Neural cell (in vitro differentiated cells): ENCODE measurements at regions not wholly inside any gene's neighbourhood (a gene's known extent, or its start where the extent isn't known, plus 50 kb on each side); places are given as distances from the start of the nearest gene placed in this dataset.

Experiments
- EP300 ChIP-seq: fragments of 450-650 bp; conservative IDR thresholded peaks from 2 replicates; pipeline ENCODE4 v1.6.1; 2014; ENCODE audit warnings: antibody characterized with exemption, mild to moderate bottlenecking, moderate library complexity; ENCODE audit not compliant: poor library complexity, severe bottlenecking
- EZH2 ChIP-seq: fragments of 200-600, 300-800 bp; shearing (Covaris generic), sonication (generic); IDR thresholded peaks from 2 replicates; pipeline ENCODE4 v1.6.1; 2014; ENCODE audit warnings: antibody characterized with exemption, low read length, borderline replicate concordance, mild to moderate bottlenecking; ENCODE audit not compliant: insufficient read depth, poor library complexity, severe bottlenecking
- TF ChIP-seq, protein P1 (sequence below): IDR thresholded peaks from 2 replicates; pipeline ENCODE4 v1.6.1; 2012; ENCODE audit warnings: borderline replicate concordance

DNA sequence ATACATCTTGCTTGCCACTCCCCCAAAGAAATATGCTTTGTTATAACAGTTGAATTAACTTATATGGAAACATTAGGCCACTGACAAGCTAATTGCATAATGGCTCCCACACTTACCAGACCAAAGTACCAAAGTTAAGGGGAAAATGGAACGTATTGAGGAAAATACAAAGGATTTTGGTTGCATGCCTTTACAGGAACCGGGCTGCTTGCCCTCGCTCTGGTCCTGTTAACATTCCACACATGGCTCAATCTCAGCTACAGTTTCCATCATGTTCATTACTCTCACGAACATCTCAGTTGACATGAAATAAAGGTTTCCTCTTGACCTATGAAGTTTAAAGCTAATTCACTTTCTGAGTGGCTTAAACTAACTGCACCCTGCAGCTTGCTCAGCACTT is 220.7 kb upstream of the RXFP2 start:
- TF ChIP-seq, protein P1, sequence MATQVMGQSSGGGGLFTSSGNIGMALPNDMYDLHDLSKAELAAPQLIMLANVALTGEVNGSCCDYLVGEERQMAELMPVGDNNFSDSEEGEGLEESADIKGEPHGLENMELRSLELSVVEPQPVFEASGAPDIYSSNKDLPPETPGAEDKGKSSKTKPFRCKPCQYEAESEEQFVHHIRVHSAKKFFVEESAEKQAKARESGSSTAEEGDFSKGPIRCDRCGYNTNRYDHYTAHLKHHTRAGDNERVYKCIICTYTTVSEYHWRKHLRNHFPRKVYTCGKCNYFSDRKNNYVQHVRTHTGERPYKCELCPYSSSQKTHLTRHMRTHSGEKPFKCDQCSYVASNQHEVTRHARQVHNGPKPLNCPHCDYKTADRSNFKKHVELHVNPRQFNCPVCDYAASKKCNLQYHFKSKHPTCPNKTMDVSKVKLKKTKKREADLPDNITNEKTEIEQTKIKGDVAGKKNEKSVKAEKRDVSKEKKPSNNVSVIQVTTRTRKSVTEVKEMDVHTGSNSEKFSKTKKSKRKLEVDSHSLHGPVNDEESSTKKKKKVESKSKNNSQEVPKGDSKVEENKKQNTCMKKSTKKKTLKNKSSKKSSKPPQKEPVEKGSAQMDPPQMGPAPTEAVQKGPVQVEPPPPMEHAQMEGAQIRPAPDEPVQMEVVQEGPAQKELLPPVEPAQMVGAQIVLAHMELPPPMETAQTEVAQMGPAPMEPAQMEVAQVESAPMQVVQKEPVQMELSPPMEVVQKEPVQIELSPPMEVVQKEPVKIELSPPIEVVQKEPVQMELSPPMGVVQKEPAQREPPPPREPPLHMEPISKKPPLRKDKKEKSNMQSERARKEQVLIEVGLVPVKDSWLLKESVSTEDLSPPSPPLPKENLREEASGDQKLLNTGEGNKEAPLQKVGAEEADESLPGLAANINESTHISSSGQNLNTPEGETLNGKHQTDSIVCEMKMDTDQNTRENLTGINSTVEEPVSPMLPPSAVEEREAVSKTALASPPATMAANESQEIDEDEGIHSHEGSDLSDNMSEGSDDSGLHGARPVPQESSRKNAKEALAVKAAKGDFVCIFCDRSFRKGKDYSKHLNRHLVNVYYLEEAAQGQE: no peak
- TF ChIP-seq EZH2 (no peak), EP300 (no peak)
